Transverse colon (tissue), 4 donors: ENCODE measurements at regions not wholly inside any gene's neighbourhood (a gene's known extent, or its start where the extent isn't known, plus 50 kb on each side); places are given as distances from the start of the nearest gene placed in this dataset.

Experiments
- CTCF ChIP-seq, 5 experiments: fragments of 200-600 bp in 3 of 5; fragments of 450-650 bp in 2 of 5; sonication (generic) in 3 of 5; IDR thresholded peaks; 1 replicate in 2 of 5; 2 replicates in 3 of 5; pipeline ENCODE4 v1.5.1; 2016 to 2017; ENCODE audit warnings: antibody characterized with exemption in 5 of 5, inconsistent platforms in 3 of 5, mild to moderate bottlenecking in 2 of 5, moderate library complexity in 1 of 5
- EP300 ChIP-seq: sonication (generic); formaldehyde crosslinking; IDR thresholded peaks from one replicate; pipeline ENCODE4 v1.6.1; 2017; ENCODE audit warnings: antibody characterized with exemption, low read depth
- POLR2A ChIP-seq: fragments of 450-650 bp; IDR thresholded peaks from one replicate; pipeline ENCODE4 v1.6.1; 2016; ENCODE audit warnings: antibody characterized with exemption, mild to moderate bottlenecking, moderate library complexity
- POLR2AphosphoS5 ChIP-seq, 3 donors: sonication (generic); formaldehyde crosslinking; IDR thresholded peaks; one replicate each; pipeline ENCODE4 v1.6.1; 2016; ENCODE audit warnings: antibody characterized with exemption in 3 of 3

- TF ChIP-seq CTCF (IDR thresholded peaks at IDR 0.05) (no peak), POLR2AphosphoS5 (IDR thresholded peaks at IDR 0.05) (no peak), POLR2A (no peak), EP300 (no peak)
Measured at GRCh38 chr3:20648921-20649381, 462.9 kb upstream of the SGO1 start.
